B cell (primary cell): ENCODE measurements at regions not wholly inside any gene's neighbourhood (a gene's known extent, or its start where the extent isn't known, plus 50 kb on each side); places are given as distances from the start of the nearest gene placed in this dataset.

Experiments used
- CTCF ChIP-seq: fragments of 200-600 bp; IDR thresholded peaks from one replicate; pipeline ENCODE4 v1.8.0; 2022; ENCODE audit warnings: antibody characterized with exemption, mild to moderate bottlenecking
- EZH2 ChIP-seq: IDR thresholded peaks from 2 replicates; pipeline ENCODE4 v1.6.1; 2012; ENCODE audit warnings: borderline replicate concordance, low read depth, mild to moderate bottlenecking, moderate library complexity, low read length; ENCODE audit not compliant: insufficient read depth, poor library complexity, severe bottlenecking

DNA sequence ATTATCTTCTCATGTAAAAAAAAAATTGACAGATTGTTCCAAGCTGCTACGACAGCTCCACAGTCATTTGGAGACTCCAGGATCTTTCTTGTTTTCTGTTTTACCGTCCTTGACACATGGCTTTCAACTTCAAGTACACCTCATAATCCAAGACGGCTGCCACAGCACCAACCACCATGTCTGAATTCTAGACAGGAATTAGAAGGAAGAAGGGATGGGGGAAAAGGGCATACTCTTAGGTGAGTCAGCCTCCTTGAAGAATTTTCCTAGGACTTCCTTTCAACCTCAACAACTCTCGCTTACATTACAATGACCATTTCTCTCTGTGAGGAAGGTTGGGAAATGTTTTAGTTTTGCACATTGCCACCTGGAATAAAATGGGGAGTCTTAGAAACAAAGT is 110.3 kb upstream of the TNR start:
- TF ChIP-seq CTCF (no peak), EZH2 (no peak)
